Heart left ventricle (tissue), 13 donors: ENCODE measurements at regions not wholly inside any gene's neighbourhood (a gene's known extent, or its start where the extent isn't known, plus 50 kb on each side); places are given as distances from the start of the nearest gene placed in this dataset.
A peak's percentile ranks its signal among the peaks of the same experiment; 100 is the strongest.

Experiments
- POLR2A ChIP-seq, 2 donors: fragments of 450-650 bp; IDR thresholded peaks; one replicate each; pipeline ENCODE4 v1.6.1; 2017; ENCODE audit warnings: antibody characterized with exemption in 2 of 2, mild to moderate bottlenecking in 2 of 2, moderate library complexity in 2 of 2
- TF ChIP-seq, protein P1 (sequence below), 12 donors: fragments of 200-600 bp; sonication (generic) in 4 of 12; IDR thresholded peaks; one replicate each; pipeline versions ENCODE4 v1.5.0 to v1.8.0; 2018 to 2022; ENCODE audit warnings: antibody characterized with exemption in 12 of 12, mild to moderate bottlenecking in 5 of 12
- donor health status: ischemic (EF 13 %, LVEDD 7.1; RV severe dilation, severe dysfunction).
- donor health status: DM: no; HTN: yes; CAD: no.
- donor health status: DM: no; HTN: no; CAD: no.
- donor health status: ischemic (EF 25% LVEDD 6.9; RV normal size, moderate dysfunction).
- donor health status: ischemic (EF 25% LVEDD 5.7; RV mildly dilated, moderate dysfunction).
- donor health status: ischemic (EF 35%, LVEDD 5.7; RV mildly dilated, moderate dysfunction).
- donor health status: nonischemic (EF 11% LVEDD 7.7; RV severe dilation, severe dysfunction).
- donor health status: DM: yes; HTN: yes; CAD: no.
- donor health status: PGD.
- donor health status: ischemic (EF 29% LVEDD 5.4; RV normal size, mild dysfunction).
- donor health status: nonischemic (EF 23%, LVEDD 6.1; RV moderate dilation, normal function).

DNA sequence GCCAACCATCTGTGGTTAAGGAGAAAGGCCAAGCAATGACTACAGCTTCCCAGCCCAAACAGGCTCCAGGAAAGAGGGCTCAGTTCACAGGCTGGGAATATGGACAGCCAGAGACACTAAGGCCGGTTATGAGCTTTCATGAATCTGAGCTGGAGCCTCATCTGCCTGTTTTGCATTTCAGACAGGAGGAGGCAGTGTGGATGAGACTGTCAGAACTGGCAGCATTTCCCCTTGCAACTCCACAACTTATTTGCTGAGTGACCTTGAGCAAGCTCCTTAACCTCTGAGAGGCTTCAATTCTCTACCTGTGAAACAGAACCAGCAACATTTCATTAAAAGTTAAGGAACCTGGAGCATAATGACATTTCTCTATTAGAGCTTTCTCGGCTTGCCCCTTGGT, 264.0 kb downstream of the ETS1 start:
- TF ChIP-seq, protein P1, sequence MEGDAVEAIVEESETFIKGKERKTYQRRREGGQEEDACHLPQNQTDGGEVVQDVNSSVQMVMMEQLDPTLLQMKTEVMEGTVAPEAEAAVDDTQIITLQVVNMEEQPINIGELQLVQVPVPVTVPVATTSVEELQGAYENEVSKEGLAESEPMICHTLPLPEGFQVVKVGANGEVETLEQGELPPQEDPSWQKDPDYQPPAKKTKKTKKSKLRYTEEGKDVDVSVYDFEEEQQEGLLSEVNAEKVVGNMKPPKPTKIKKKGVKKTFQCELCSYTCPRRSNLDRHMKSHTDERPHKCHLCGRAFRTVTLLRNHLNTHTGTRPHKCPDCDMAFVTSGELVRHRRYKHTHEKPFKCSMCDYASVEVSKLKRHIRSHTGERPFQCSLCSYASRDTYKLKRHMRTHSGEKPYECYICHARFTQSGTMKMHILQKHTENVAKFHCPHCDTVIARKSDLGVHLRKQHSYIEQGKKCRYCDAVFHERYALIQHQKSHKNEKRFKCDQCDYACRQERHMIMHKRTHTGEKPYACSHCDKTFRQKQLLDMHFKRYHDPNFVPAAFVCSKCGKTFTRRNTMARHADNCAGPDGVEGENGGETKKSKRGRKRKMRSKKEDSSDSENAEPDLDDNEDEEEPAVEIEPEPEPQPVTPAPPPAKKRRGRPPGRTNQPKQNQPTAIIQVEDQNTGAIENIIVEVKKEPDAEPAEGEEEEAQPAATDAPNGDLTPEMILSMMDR (IDR thresholded peaks at IDR 0.05) = peak; percentile 5 to 55 (median 20)
- no peak for TF ChIP-seq POLR2A (IDR thresholded peaks at IDR 0.05)
